HG02759 (cell line): ENCODE measurements at regions not wholly inside any gene's neighbourhood (a gene's known extent, or its start where the extent isn't known, plus 50 kb on each side); places are given as distances from the start of the nearest gene placed in this dataset.
"Not testable (repeated sequence)": the region's sequence is repeated elsewhere in the genome, so short reads cannot be mapped to it uniquely, and the experiment has no call there.

ENCODE experiments used
- ATAC-seq: cut with Tn5 transposase; IDR thresholded peaks from one replicate; pipeline ENCODE4 v1.9.1; 2021; ENCODE audit warnings: mild to moderate bottlenecking, moderate library complexity; ENCODE audit not compliant: unreplicated experiment

GRCh38 chr16:52309446-52310416, 237.2 kb downstream of the TOX3 start:
- no peak for ATAC-seq

DNA sequence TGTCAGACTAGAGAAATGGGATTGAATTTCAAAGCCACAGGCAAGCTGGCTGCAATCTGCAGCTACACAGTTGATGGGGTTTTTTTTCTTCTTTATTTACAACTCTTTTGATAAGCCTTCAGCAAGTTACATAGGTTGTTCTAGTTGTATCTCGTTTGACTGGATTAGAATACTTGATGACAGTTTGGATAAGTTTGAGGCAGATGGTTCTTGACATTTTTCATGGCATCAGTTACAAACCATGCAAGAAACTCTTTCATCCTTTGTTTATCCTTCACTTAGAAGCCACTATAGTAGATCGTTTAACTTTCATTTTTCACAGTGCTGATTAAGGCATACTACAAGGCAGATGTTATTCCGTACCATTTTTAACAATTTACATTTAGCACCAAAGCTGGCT, 238.9 kb downstream of the TOX3 start:
- no peak for ATAC-seq

- ATAC-seq = no peak
Observed at GRCh38 chr16:52301026-52301425, 245.9 kb downstream of the TOX3 start.

DNA sequence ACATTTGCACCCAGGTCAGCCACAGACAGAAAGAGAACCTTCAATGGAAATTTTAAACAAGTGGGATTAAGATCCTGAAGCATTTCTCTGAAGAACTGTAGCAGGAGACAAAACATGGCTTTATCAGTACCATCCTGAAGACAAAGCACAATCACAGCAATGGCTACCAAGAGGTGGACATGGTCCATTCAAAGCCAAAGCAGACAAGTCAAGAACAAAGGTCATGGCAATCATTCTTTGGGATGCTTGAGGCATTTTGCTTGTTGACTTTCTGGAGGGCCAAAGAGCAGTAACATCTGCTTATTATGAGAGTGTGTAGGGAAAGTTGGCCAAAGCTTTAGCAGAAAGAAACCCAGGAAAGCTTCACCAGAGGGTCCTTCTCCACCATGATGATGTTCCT, 248.2 kb downstream of the TOX3 start:
- ATAC-seq = no peak

DNA sequence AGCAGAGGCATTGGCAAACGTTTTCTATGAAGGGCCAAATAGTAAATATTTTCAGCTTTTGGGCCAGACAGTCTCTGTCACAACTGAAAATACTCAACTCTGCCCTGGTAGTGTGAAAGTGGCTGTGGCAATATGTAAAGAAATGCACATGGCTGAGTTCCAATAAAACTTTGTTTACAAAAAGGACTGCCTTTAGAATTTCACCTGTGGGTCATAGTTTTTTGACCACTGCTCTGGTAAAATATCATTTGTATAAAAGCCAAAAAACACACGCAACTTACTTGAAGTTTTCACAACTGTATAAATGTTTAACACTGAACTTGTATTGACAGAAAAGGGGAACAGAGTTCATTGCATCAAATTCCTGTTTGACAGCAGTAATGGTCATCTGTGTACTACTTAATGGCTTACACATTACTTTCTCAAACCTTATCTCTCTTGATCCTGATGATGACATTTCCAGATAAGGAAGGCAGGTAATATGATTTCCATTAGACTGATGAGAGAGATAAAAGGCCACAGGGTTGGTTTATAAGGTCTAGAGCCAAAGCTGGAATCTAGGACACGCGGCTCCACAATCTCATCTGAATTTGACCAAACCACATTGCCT, 250.1 kb downstream of the TOX3 start:
- not testable (repeated sequence) for ATAC-seq

DNA sequence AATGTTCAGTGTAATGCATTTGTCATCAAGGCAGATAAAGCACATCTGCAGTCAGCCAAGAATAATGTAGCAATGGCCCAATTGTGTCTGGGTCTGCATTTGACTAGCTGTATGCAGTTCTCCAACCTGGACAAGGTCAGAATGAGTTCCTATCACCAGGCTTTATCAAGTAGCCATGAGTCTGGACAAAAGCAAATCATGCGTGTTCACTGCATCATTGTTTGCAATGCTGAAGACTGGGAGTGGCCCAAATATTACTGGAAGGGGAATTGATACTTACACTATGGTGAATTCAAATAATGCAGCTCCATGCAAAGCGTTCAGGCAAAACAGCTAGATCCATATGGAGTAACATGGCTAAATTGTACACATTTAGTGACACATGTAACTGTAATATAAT, 250.9 kb downstream of the TOX3 start:
- ATAC-seq = no peak

GRCh38 chr16:52294660-52295059, 252.3 kb downstream of the TOX3 start:
- ATAC-seq = no peak

GRCh38 chr16:52293204-52293603, 253.7 kb downstream of the TOX3 start:
- no peak for ATAC-seq

DNA sequence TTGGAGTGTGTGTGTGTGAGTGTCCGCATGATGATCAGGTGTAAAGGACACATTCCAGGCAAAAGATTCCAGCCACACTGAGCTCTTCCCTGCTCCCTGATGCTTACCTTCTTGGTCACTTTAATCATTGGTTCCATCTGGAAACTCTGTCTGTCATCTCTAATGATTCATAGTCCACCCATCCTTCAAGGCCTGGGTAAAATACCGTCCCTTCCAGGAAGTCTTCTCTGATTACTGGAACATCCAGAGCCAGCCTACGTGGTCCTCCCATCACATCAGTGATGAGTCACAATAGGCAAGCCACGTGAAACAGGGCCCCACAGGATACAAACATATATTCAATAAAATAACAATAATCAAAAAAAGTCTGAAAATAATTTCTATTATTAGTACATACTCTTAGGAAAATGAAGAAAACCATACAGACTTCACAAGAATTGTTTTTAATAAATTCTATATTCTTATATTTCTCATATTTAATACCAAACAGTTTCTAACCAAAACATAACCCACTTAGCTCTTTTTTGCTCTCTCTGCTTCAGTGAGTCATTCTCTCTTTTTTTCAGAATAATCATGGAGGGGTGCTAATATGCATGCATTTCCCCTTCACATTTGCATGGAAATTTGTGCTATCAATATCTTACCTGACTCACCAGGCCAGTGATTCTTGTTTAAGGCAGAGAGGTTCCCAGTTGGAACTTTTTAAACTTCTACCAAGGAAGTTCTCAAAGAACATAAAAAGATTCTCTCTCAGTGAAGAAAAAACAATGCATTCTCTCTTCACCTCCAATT, 263.2 kb downstream of the TOX3 start:
- no peak for ATAC-seq

DNA sequence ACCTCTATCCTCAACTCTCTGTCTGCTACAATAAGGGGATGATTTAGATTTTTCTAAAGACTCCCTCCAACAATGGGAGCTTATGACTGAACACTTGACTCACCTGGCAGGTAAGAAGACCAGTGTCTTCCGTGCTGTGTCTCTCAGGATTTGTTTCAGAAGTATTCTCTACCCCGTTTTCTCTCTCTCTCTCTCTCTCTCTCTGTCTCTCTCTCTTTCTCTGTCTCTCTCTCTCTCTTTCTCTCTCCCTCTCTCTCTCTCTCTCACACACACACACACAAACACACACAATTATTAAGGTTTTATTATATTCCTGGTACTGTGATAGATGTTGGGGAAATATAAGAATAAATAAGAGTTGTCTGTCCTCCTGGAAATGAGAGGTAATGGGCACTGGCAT, 263.9 kb downstream of the TOX3 start:
- ATAC-seq = no peak

GRCh38 chr16:52280086-52280485, 266.9 kb downstream of the TOX3 start:
- no peak for ATAC-seq

- ATAC-seq = no peak
Observed at GRCh38 chr16:52271088-52271750, 275.7 kb downstream of the TOX3 start.

DNA sequence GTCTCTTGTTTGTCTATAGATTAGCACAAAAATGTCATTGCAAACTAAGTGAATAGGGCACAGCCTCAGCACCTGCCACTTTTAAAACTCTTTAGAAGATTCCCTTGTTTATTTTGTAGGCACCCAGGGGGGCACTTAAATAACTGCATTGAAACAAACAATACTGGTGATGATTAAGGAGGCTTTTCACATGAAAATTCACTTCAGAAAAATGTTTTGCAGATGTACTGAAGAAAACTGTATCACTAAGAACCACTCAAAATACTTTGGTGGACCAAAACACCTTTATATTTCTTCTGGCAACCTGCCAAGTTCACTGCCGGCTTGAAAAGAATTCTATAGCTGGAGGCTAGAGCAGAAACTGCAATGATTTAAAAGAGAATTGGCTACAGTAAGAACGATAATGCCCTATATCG, 281.5 kb downstream of the TOX3 start:
- ATAC-seq = no peak

DNA sequence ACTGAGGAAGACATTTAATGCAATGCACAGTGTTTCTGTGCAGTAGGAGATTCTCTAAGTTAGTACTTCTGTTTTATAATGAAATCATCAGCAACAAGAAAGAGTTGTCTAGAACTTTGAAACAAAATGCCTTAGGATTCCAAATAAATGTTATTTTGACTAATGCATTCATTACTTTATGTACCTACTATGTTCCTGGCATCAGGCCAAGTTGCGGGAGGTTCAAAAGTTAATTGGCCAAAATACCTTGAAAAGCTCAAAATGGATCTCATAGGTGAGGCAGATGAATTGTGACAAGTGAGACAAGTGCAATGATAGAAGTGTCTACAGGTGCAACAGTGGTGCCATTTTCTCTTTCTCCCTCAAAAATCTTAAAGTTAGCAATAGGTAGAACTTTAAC, 289.4 kb downstream of the TOX3 start:
- no peak for ATAC-seq

DNA sequence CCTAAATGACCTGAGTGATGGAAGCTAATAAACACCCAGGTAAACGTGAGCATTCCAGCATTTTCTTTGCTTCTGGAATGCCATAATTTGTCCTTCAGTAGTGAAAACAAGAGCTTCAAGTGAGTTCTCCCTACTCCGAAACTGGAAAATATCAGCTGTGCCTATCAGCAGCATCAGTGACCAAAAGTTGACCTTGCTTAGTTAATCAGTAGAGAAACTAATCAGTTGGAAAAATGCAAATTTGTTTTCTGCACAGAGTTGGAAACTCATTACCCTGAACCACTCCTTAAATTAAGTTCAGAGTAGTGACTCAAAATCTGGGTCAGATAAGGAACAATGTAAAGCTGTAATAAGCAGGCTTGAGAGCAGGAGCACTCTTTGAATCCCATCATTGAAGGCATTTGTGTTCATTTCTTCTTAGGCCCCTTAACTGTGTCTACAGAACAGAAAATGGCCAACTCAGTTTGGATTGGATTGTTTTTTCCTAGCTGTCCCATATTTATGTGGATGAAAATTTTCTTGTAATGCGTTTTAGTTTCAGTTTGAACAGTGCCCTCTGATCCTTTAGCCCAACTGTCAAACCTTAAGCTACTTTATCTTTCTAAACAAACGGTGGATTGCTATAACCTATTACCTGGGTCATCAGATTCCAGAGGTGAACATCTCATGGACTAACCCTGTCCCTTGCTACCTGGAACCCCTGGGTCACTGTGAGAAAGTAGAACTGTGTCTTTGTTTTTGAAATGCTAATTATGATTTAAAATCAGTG, 290.4 kb downstream of the TOX3 start:
- ATAC-seq = no peak

DNA sequence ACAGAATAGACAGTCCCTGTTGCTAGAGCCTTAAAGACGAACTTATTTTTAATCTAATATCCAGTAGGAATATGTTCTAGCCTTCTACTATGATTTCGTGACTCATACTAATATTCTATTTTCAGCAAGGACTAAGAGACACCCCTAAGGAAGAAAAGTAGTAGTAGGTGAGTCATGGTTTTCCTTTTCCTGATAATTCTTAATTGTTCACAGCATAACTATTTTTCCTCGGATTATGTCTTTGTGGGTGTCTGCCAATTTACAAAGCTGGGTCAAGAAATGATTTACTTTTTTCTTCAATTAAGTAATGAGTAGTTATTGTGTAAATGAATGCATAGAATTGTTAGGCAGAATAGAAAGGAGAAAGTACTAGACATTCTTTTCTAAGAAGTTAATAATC, 292.2 kb downstream of the TOX3 start:
- ATAC-seq = no peak

DNA sequence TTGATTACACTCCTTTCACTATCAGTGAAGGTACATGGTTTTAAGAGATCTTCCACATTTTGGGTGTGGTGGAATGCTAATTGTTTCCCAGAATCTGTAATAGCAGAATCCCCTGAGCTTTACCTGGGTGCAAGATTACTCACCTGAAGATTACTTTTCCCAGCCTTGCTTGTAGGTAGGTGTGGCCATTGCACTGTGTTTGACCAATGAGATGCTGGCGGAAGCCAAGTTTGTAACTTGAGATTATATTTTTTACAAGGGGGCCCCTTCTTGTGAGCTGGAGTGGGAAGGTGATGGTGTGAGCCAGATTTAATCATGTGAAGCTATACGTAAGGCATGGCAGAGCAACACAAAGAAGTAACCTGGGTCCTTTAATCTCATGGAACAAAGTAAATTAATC, 294.3 kb downstream of the TOX3 start:
- no peak for ATAC-seq

- ATAC-seq = no peak
Observed at GRCh38 chr16:52251495-52251894, 295.4 kb downstream of the TOX3 start.

GRCh38 chr16:52247737-52248136, 299.2 kb downstream of the TOX3 start:
- ATAC-seq = no peak

GRCh38 chr16:52238710-52239109, 308.2 kb downstream of the TOX3 start:
- no peak for ATAC-seq
